ENCODE measurements at regions not wholly inside any gene's neighbourhood (a gene's known extent, or its start where the extent isn't known, plus 50 kb on each side); places are given as distances from the start of the nearest gene placed in this dataset.
A peak's percentile ranks its signal among the peaks of the same experiment; 100 is the strongest.
"Not testable (repeated sequence)": the region's sequence is repeated elsewhere in the genome, so short reads cannot be mapped to it uniquely, and the experiment has no call there.

- DNase-seq (ENCODE audit: low spot score): no peak
Measured at GRCh38 chrX:8105531-8105930, 65.5 kb downstream of the VCX2 start.

- no peak for DNase-seq (ENCODE audit: low spot score)
Measured at GRCh38 chrX:8103655-8104054, 67.4 kb downstream of the VCX2 start.

- no peak for DNase-seq (ENCODE audit: low spot score)
Measured at GRCh38 chrX:8091510-8091909, 79.6 kb downstream of the VCX2 start.

GRCh38 chrX:8090906-8091305, 80.2 kb downstream of the VCX2 start:
- no peak for DNase-seq (ENCODE audit: low spot score)

- DNase-seq (ENCODE audit: low spot score): no peak
Measured at GRCh38 chrX:8090482-8090881, 80.6 kb downstream of the VCX2 start.

GRCh38 chrX:8089141-8089540, 81.9 kb downstream of the VCX2 start:
- no peak for DNase-seq (ENCODE audit: low spot score)

- peak; percentile 68 for DNase-seq (ENCODE audit: low spot score)
Measured at GRCh38 chrX:8084006-8084405, 87.1 kb downstream of the VCX2 start.

GRCh38 chrX:8083286-8083685, 87.8 kb downstream of the VCX2 start:
- DNase-seq (ENCODE audit: low spot score): no peak

GRCh38 chrX:8075636-8076035, 95.4 kb downstream of the VCX2 start:
- no peak for DNase-seq (ENCODE audit: low spot score)

- DNase-seq (ENCODE audit: low spot score): no peak
Measured at GRCh38 chrX:8067754-8068462, 103.2 kb downstream of the VCX2 start.

GRCh38 chrX:8052909-8053308, 118.2 kb downstream of the VCX2 start:
- peak; percentile 87 for DNase-seq (ENCODE audit: low spot score)

- no peak for DNase-seq (ENCODE audit: low spot score)
Measured at GRCh38 chrX:8049827-8050226, 121.2 kb downstream of the VCX2 start.

- DNase-seq (ENCODE audit: low spot score): no peak
Measured at GRCh38 chrX:8048466-8048865, 121.3 kb upstream of the PNPLA4 start.

- no peak for DNase-seq (ENCODE audit: low spot score)
Measured at GRCh38 chrX:8044947-8045346, 117.7 kb upstream of the PNPLA4 start.

GRCh38 chrX:8043546-8043945, 116.3 kb upstream of the PNPLA4 start:
- no peak for DNase-seq (ENCODE audit: low spot score)

- DNase-seq (ENCODE audit: low spot score): no peak
Measured at GRCh38 chrX:8043121-8043520, 115.9 kb upstream of the PNPLA4 start.

- DNase-seq (ENCODE audit: low spot score): peak; percentile 31
Measured at GRCh38 chrX:8042304-8042703, 115.1 kb upstream of the PNPLA4 start.

GRCh38 chrX:8039711-8040110, 112.5 kb upstream of the PNPLA4 start:
- not testable (repeated sequence) for DNase-seq (ENCODE audit: low spot score)

GRCh38 chrX:8037593-8038348, 110.6 kb upstream of the PNPLA4 start:
- no peak for DNase-seq (ENCODE audit: low spot score)

- DNase-seq (ENCODE audit: low spot score): no peak
Measured at GRCh38 chrX:8036914-8037313, 109.7 kb upstream of the PNPLA4 start.

GRCh38 chrX:8034058-8034457, 106.8 kb upstream of the PNPLA4 start:
- no peak for DNase-seq (ENCODE audit: low spot score)

- no peak for DNase-seq (ENCODE audit: low spot score)
Measured at GRCh38 chrX:8033175-8033574, 106.0 kb upstream of the PNPLA4 start.

- no peak for DNase-seq (ENCODE audit: low spot score)
Measured at GRCh38 chrX:8030361-8030760, 103.1 kb upstream of the PNPLA4 start.

Data from SK-N-DZ (cell line).